ENCODE measurements at regions not wholly inside any gene's neighbourhood (a gene's known extent, or its start where the extent isn't known, plus 50 kb on each side); places are given as distances from the start of the nearest gene placed in this dataset.

DNA sequence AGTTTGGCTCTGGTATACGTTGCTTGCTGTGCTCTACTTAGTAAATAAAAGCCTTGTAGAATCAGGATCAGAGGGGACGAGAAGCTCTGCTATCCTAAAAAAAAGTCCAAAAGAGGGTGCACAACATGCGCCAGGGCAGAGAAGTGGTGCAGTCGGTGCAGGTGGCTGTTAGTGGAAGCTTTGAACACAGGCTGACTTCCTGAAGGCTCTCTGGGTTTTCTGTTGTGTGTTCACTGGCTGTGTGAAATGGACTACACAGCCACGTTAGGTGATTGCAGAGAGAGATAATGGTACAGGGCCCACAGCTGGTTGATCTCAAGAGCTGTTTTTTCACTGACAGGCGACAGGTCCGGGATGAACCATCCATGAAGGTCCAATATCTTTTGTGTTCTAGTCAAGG, 167.4 kb downstream of the TMEM167A start:
- TF ChIP-seq CTCF (IDR thresholded peaks at IDR 0.05): no peak
- TF ChIP-seq POLR2A (IDR thresholded peaks at IDR 0.05): no peak
- TF ChIP-seq POLR2AphosphoS5 (IDR thresholded peaks at IDR 0.05): no peak
- TF ChIP-seq EP300 (IDR thresholded peaks at IDR 0.05; ENCODE audit: low read depth): no peak

All from transverse colon (tissue), 4 donors.